ENCODE measurements at regions not wholly inside any gene's neighbourhood (a gene's known extent, or its start where the extent isn't known, plus 50 kb on each side); places are given as distances from the start of the nearest gene placed in this dataset.
"Not testable (repeated sequence)": the region's sequence is repeated elsewhere in the genome, so short reads cannot be mapped to it uniquely, and the experiment has no call there.

DNA sequence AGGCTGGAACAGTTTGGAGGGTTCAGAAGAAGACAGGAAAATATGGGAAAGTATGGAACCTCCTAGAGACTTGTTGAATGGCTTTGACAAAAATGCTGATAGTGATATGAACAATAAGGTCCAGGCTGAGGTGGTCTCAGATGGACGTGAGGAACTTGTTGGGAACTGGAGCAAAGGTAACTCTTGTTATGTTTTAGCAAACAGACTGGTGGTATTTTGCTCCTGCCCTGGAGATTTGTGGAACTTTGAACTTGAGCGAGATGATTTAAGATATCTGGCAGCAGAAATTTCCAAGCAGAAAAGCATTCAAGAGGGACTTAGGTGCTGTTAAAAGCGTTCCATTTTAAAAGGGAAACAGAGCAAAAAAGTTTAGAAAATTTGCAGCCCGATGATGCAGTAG lies 682.3 kb upstream of the TBX3 start:
- H3K4me3 ChIP-seq (ENCODE audit: low read depth in 1 of 5, low read length in 5 of 5); H3K27me3 ChIP-seq (ENCODE audit: control insufficient read depth in 5 of 5, insufficient read depth in 4 of 5, low read length in 5 of 5); H3K36me3 ChIP-seq (ENCODE audit: control insufficient read depth in 5 of 5, insufficient read depth in 5 of 5, low read length in 5 of 5); H3K9me3 ChIP-seq (ENCODE audit: control insufficient read depth in 5 of 5, low read length in 5 of 5); H3K27ac ChIP-seq (ENCODE audit: low read depth, low read length); H3K9ac ChIP-seq (ENCODE audit: low read length in 5 of 5); H3K4me1 ChIP-seq (ENCODE audit: control insufficient read depth in 5 of 5, insufficient read depth in 5 of 5, low read length in 5 of 5): not testable (repeated sequence)

DNA sequence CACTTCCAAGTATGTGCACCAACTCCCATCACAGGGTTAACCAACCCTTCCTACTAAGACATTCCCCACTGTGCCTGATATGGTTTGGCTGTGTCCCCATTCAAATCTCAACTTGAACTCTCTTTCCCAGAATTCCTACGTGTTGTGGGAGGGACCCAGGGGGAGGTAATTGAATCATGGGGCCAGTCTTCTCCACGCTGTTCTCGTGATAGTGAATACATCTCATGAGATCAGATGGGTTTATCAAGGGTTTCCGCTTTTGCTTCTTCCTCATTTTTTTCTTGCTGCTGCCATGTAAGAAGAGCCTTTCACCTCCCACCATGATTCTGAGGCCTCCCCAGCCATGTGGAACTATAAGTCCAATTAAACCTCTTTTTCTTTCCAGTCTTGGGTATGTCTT lies 681.8 kb upstream of the TBX3 start:
- not testable (repeated sequence) for H3K9me3 ChIP-seq (ENCODE audit: control insufficient read depth in 5 of 5, low read length in 5 of 5); H3K27me3 ChIP-seq (ENCODE audit: control insufficient read depth in 5 of 5, insufficient read depth in 4 of 5, low read length in 5 of 5); H3K4me1 ChIP-seq (ENCODE audit: control insufficient read depth in 5 of 5, insufficient read depth in 5 of 5, low read length in 5 of 5); H3K9ac ChIP-seq (ENCODE audit: low read length in 5 of 5); H3K36me3 ChIP-seq (ENCODE audit: control insufficient read depth in 5 of 5, insufficient read depth in 5 of 5, low read length in 5 of 5); H3K4me3 ChIP-seq (ENCODE audit: low read depth in 1 of 5, low read length in 5 of 5); H3K27ac ChIP-seq (ENCODE audit: low read depth, low read length)

GRCh38 chr12:115364921-115365320 lies 680.9 kb upstream of the TBX3 start:
- Histone ChIP-seq H3K9ac (ENCODE audit: low read length in 5 of 5) (no peak overlapping the region), H3K36me3 (ENCODE audit: control insufficient read depth in 5 of 5, insufficient read depth in 5 of 5, low read length in 5 of 5) (no peaks in the 10 kb centered on the region), H3K27me3 (ENCODE audit: control insufficient read depth in 5 of 5, insufficient read depth in 4 of 5, low read length in 5 of 5) (no peaks in the 10 kb centered on the region), H3K4me3 (ENCODE audit: low read depth in 1 of 5, low read length in 5 of 5) (no peak overlapping the region), H3K27ac (ENCODE audit: low read depth, low read length) (no peak overlapping the region), H3K9me3 (ENCODE audit: control insufficient read depth in 5 of 5, low read length in 5 of 5) (no peaks in the 10 kb centered on the region), H3K4me1 (ENCODE audit: control insufficient read depth in 5 of 5, insufficient read depth in 5 of 5, low read length in 5 of 5) (peaks cover 0 to 2% (median 0%) of the 10 kb centered on the region in 5 donors)

- Histone ChIP-seq H3K36me3 (ENCODE audit: control insufficient read depth in 5 of 5, insufficient read depth in 5 of 5, low read length in 5 of 5) (no peaks in the 10 kb centered on the region), H3K9ac (ENCODE audit: low read length in 5 of 5) (no peak overlapping the region), H3K27me3 (ENCODE audit: control insufficient read depth in 5 of 5, insufficient read depth in 4 of 5, low read length in 5 of 5) (no peaks in the 10 kb centered on the region)
These were observed 678.5 kb upstream of the TBX3 start for GRCh38 chr12:115362339-115362976.

GRCh38 chr12:115357681-115358080 lies 673.7 kb upstream of the TBX3 start:
- H3K27ac ChIP-seq (ENCODE audit: low read depth, low read length), result no peak overlapping the region
- no peaks in the 10 kb centered on the region for H3K27me3 ChIP-seq (ENCODE audit: control insufficient read depth in 5 of 5, insufficient read depth in 4 of 5, low read length in 5 of 5)
- H3K36me3 ChIP-seq (ENCODE audit: control insufficient read depth in 5 of 5, insufficient read depth in 5 of 5, low read length in 5 of 5), result no peaks in the 10 kb centered on the region
- no peaks in the 10 kb centered on the region for H3K9me3 ChIP-seq (ENCODE audit: control insufficient read depth in 5 of 5, low read length in 5 of 5)
- peaks cover 0 to 10% (median 8%) of the 10 kb centered on the region in 5 donors for H3K4me1 ChIP-seq (ENCODE audit: control insufficient read depth in 5 of 5, insufficient read depth in 5 of 5, low read length in 5 of 5)
- no peak overlapping the region for H3K9ac ChIP-seq (ENCODE audit: low read length in 5 of 5)
- H3K4me3 ChIP-seq (ENCODE audit: low read depth in 1 of 5, low read length in 5 of 5), result no peak overlapping the region

More at GRCh38 chr12:115362339-115362976, 678.5 kb upstream of the TBX3 start:
- no peak overlapping the region for H3K27ac ChIP-seq (ENCODE audit: low read depth, low read length)
- H3K4me1 ChIP-seq (ENCODE audit: control insufficient read depth in 5 of 5, insufficient read depth in 5 of 5, low read length in 5 of 5), result peaks cover 0 to 2% (median 0%) of the 10 kb centered on the region in 5 donors
- H3K9me3 ChIP-seq (ENCODE audit: control insufficient read depth in 5 of 5, low read length in 5 of 5), result no peaks in the 10 kb centered on the region
- no peak overlapping the region for H3K4me3 ChIP-seq (ENCODE audit: low read depth in 1 of 5, low read length in 5 of 5)

- H3K27me3 ChIP-seq (ENCODE audit: control insufficient read depth in 5 of 5, insufficient read depth in 4 of 5, low read length in 5 of 5), result no peaks in the 10 kb centered on the region
- no peak overlapping the region for H3K9ac ChIP-seq (ENCODE audit: low read length in 5 of 5)
- no peaks in the 10 kb centered on the region for H3K9me3 ChIP-seq (ENCODE audit: control insufficient read depth in 5 of 5, low read length in 5 of 5)
- H3K4me3 ChIP-seq (ENCODE audit: low read depth in 1 of 5, low read length in 5 of 5), result no peak overlapping the region
- H3K36me3 ChIP-seq (ENCODE audit: control insufficient read depth in 5 of 5, insufficient read depth in 5 of 5, low read length in 5 of 5), result no peaks in the 10 kb centered on the region
- H3K4me1 ChIP-seq (ENCODE audit: control insufficient read depth in 5 of 5, insufficient read depth in 5 of 5, low read length in 5 of 5), result peaks cover 0 to 17% (median 11%) of the 10 kb centered on the region in 5 donors
- H3K27ac ChIP-seq (ENCODE audit: low read depth, low read length), result no peak overlapping the region
These were observed 671.3 kb upstream of the TBX3 start for GRCh38 chr12:115355301-115355700.

DNA sequence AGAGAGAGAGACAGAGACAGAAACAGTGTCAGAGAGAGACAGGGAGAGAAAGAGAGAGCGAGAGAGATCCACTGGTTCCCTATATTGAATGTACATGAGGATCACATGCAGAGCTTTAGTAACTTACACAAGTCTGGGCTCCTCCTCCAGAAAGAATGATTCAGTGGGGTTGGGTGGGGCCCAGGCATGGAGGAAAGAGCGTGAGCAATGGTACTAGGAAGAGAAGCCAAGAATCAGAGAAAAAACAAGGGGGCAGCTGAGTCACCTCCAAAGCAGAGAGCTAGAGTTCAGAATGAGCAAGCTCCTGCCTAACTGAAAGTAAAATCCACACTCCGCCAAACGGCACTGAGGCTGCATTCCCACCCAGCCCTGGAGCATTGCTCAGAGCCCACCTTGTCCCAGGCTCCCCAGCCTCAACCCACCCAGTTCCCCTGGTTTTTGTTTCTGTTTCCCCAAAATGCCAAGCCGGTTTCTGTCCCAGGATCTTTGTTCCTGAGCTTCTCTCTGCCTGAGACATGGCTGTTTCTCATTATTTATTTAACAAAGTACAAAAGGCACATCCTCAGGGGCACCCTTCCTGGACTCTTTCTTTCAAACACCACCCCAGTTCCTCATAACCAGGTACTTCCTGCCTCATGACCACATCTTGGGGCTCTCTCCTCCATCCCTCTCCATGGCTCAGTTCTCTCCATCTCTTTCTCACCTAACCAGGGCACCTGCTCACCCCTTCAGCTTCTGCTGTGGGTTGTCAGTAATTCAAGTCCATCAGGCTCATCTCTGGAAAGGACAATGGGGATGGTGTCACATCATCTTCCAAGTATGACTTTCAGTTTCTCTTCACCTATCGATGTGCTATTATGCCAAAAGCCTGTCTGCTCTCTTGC lies 670.3 kb upstream of the TBX3 start:
- H3K27me3 ChIP-seq (ENCODE audit: control insufficient read depth in 5 of 5, insufficient read depth in 4 of 5, low read length in 5 of 5), result no peaks in the 10 kb centered on the region
- H3K4me1 ChIP-seq (ENCODE audit: control insufficient read depth in 5 of 5, insufficient read depth in 5 of 5, low read length in 5 of 5), result peaks cover 0 to 17% (median 11%) of the 10 kb centered on the region in 5 donors
- H3K9ac ChIP-seq (ENCODE audit: low read length in 5 of 5), result peak overlapping the region in 3 of 5 donors; percentile 35 to 63 (median 37)
- H3K36me3 ChIP-seq (ENCODE audit: control insufficient read depth in 5 of 5, insufficient read depth in 5 of 5, low read length in 5 of 5), result no peaks in the 10 kb centered on the region
- peak overlapping the region in 4 of 5 donors; percentile 14 to 57 (median 50) for H3K4me3 ChIP-seq (ENCODE audit: low read depth in 1 of 5, low read length in 5 of 5)
- H3K9me3 ChIP-seq (ENCODE audit: control insufficient read depth in 5 of 5, low read length in 5 of 5), result no peaks in the 10 kb centered on the region
- peak overlapping the region; percentile 10 for H3K27ac ChIP-seq (ENCODE audit: low read depth, low read length)

DNA sequence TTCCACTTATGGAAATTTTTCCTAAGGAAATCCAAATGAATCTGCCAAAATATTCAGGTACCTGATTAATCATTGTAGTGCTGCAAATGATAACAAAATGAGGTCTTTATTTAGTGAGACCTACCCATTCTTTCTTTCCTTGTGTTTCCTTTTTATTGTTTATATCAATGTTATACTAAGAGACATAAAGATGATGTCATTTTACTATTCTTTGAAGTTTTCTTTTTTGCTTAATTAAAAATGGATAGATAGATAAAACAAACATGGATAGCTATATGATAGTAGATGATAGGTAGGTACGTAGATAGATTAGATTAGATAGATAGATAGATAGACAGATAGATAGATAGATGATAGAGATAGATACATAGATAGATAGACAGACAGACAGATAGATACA lies 669.5 kb upstream of the TBX3 start:
- no peaks in the 10 kb centered on the region for H3K27me3 ChIP-seq (ENCODE audit: control insufficient read depth in 5 of 5, insufficient read depth in 4 of 5, low read length in 5 of 5)
- no peaks in the 10 kb centered on the region for H3K36me3 ChIP-seq (ENCODE audit: control insufficient read depth in 5 of 5, insufficient read depth in 5 of 5, low read length in 5 of 5)
- peaks cover 0 to 17% (median 11%) of the 10 kb centered on the region in 5 donors for H3K4me1 ChIP-seq (ENCODE audit: control insufficient read depth in 5 of 5, insufficient read depth in 5 of 5, low read length in 5 of 5)
- no peaks in the 10 kb centered on the region for H3K9me3 ChIP-seq (ENCODE audit: control insufficient read depth in 5 of 5, low read length in 5 of 5)
- H3K27ac ChIP-seq (ENCODE audit: low read depth, low read length), result no peak overlapping the region
- H3K4me3 ChIP-seq (ENCODE audit: low read depth in 1 of 5, low read length in 5 of 5), result no peak overlapping the region
- no peak overlapping the region for H3K9ac ChIP-seq (ENCODE audit: low read length in 5 of 5)

- Histone ChIP-seq H3K9ac (ENCODE audit: low read length in 5 of 5) (no peak overlapping the region), H3K4me1 (ENCODE audit: control insufficient read depth in 5 of 5, insufficient read depth in 5 of 5, low read length in 5 of 5) (peaks cover 0 to 17% (median 11%) of the 10 kb centered on the region in 5 donors), H3K27ac (ENCODE audit: low read depth, low read length) (no peak overlapping the region), H3K4me3 (ENCODE audit: low read depth in 1 of 5, low read length in 5 of 5) (no peak overlapping the region), H3K36me3 (ENCODE audit: control insufficient read depth in 5 of 5, insufficient read depth in 5 of 5, low read length in 5 of 5) (no peaks in the 10 kb centered on the region), H3K9me3 (ENCODE audit: control insufficient read depth in 5 of 5, low read length in 5 of 5) (no peaks in the 10 kb centered on the region), H3K27me3 (ENCODE audit: control insufficient read depth in 5 of 5, insufficient read depth in 4 of 5, low read length in 5 of 5) (no peaks in the 10 kb centered on the region)
These were observed 667.6 kb upstream of the TBX3 start for GRCh38 chr12:115351514-115352077.

- H3K27ac ChIP-seq (ENCODE audit: low read depth, low read length), result no peak overlapping the region
- H3K27me3 ChIP-seq (ENCODE audit: control insufficient read depth in 5 of 5, insufficient read depth in 4 of 5, low read length in 5 of 5), result no peaks in the 10 kb centered on the region
- H3K4me1 ChIP-seq (ENCODE audit: control insufficient read depth in 5 of 5, insufficient read depth in 5 of 5, low read length in 5 of 5), result peaks cover 0 to 17% (median 11%) of the 10 kb centered on the region in 5 donors
- no peak overlapping the region for H3K4me3 ChIP-seq (ENCODE audit: low read depth in 1 of 5, low read length in 5 of 5)
- H3K9ac ChIP-seq (ENCODE audit: low read length in 5 of 5), result no peak overlapping the region
- H3K36me3 ChIP-seq (ENCODE audit: control insufficient read depth in 5 of 5, insufficient read depth in 5 of 5, low read length in 5 of 5), result no peaks in the 10 kb centered on the region
- no peaks in the 10 kb centered on the region for H3K9me3 ChIP-seq (ENCODE audit: control insufficient read depth in 5 of 5, low read length in 5 of 5)
These were observed 665.7 kb upstream of the TBX3 start for GRCh38 chr12:115349711-115350110.
